GM19372 (cell line): ENCODE measurements at regions not wholly inside any gene's neighbourhood (a gene's known extent, or its start where the extent isn't known, plus 50 kb on each side); places are given as distances from the start of the nearest gene placed in this dataset.
"Not testable (repeated sequence)": the region's sequence is repeated elsewhere in the genome, so short reads cannot be mapped to it uniquely, and the experiment has no call there.

Experiments
- ATAC-seq: cut with Tn5 transposase; IDR thresholded peaks from one replicate; pipeline ENCODE4 v1.9.1; 2021; ENCODE audit warnings: mild to moderate bottlenecking, low read depth, moderate library complexity; ENCODE audit not compliant: unreplicated experiment

DNA sequence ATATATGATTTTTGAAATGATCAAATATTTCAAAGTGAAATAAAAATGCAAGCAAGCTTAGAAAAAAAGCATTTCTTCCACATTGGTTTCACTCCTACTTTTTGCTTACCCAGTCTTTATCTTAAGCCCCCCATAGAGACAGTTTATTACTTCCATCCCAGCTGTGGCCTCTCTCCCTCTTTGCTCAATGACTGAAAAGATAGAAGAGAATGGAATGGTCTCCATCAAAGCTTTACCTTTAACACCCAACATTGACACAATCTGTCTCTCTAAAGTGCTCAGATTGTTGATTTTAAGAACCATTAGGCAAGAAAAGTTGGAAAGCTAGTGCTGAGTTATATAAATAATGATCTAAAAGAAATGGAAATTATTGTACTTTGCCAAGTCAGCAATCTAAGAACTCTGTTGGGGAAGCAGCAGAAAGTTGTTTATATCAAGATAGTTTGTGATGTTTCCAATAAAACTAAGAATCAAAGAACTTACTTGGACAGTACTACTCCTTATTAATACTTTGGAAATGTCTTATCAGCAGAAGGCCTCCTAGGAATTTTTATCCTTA lies 277.5 kb upstream of the NREP start:
- no peak for ATAC-seq

DNA sequence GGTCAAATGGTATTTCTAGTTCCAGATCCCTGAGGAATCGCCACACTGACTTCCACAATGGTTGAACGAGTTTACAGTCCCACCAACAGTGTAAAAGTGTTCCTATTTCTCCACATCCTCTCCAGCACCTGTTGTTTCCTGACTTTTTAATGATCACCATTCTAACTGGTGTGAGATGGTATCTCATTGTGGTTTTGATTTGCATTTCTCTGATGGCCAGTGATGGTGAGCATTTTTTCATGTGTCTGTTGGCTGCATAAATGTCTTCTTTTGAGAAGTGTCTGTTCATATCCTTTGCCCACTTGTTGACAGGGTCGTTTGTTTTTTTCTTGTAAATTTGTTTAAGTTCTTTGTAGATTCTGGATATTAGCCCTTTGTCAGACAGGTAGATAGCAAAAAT lies 269.9 kb upstream of the NREP start:
- not testable (repeated sequence) for ATAC-seq

DNA sequence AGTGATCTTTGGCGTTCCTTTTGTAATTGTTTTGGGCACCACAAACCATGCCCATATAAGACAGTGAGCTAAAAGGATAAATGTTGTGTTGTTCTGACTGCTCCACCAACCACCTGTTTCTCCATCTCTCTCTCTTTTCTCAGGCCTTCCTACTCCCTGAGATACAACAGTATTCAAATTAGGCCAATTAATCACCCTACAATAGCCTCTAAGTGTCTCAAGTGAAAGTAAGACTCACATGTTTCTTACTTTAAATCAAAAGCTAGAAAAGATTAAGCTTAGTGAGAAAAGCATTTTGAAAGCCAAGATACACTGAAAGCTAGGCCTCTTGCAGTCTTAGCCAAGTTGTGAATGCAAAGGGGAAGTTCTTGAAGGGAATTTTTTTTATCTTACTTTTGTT lies 268.8 kb upstream of the NREP start:
- ATAC-seq, result no peak

DNA sequence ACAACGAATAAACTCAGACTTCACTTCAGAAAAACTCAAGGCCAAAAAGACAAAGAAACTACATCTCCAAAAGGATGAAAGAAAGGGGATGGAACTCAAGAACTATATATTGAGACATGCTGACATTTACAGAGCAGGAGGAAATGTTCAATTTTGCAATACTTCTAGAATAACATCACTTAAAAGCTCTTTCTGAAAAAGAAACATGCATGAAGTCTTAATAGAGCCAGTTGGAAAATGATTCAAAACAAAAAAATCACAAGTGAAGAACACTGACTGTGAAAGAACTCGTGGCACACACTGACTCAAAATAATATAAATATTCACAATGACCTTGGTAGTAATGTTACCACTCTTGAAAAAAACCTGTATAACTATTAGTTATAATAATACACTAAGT lies 267.8 kb upstream of the NREP start:
- ATAC-seq, result no peak

DNA sequence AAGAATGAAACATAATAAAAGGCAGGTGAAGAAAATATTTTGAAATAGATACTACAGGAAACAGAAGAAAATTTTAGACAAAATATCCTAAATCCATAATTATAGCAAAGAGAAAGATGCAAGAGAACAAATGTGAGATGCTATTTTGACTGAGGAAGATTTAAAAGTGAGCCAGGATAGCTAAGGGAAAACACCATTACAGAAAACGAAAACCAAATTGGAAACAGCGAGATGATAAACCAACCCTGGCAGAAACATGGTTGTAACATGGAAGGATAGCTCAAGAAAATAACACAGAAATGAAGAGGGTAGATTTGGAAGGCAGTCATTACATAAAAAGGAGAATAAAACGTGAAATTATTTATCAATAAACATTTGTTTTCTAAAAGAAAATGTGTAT lies 267.2 kb upstream of the NREP start:
- no peak for ATAC-seq

DNA sequence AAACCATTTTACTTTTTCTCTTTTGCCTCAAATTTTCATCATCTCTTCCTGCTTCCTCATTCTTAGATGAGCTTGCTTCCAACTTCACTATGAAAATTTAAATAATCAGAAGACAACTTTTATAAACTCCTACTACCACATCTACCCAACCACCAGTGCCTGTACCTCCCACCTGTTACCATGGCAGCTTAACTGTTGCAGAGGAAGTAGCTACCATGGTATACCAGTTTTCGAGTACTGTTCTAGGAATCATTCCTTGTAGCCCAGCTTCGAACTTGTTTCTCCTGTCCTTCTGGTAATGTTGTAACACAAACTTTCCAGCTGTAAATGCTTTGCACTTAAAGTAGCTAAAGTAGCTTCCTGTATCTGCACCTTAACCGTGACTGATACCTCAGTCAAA lies 266.8 kb upstream of the NREP start:
- no peak for ATAC-seq

DNA sequence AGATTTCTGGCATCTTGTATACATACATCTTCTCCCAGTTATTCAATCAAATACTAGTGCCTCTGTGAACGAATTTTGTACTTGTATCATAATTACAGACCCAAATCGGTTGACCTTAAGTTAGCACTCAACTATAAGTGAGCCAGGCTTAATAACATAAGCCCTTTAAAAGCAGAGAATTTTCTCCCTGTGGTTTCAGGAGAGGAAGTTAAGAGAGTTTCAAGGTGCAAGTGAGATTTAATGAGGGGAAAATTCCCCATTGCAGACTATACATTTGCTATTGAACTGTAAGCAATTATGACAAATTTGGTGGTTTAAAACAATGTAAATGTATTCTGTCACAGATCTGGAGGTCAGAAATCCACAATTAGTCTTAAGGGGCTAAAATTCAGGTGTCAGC lies 261.9 kb upstream of the NREP start:
- ATAC-seq, result no peak

DNA sequence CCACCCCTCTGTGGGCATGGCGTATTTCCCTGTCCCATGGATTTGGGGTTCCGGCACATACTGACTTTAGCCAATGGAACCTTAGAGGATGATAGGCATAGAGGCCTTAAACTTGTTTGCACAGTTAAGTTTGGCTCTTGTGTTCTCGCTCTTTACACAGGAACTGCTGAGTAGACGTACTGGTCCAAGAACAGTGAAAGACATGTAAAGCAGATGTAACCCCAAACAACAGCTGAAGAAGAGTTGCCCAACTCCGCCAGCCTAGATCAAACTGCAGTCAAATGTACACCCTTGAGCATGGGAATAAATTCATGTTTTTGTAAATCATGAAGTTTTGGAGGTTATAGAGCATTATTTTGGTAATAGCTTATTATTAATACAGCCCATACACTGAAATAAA lies 260.0 kb upstream of the NREP start:
- no peak for ATAC-seq

DNA sequence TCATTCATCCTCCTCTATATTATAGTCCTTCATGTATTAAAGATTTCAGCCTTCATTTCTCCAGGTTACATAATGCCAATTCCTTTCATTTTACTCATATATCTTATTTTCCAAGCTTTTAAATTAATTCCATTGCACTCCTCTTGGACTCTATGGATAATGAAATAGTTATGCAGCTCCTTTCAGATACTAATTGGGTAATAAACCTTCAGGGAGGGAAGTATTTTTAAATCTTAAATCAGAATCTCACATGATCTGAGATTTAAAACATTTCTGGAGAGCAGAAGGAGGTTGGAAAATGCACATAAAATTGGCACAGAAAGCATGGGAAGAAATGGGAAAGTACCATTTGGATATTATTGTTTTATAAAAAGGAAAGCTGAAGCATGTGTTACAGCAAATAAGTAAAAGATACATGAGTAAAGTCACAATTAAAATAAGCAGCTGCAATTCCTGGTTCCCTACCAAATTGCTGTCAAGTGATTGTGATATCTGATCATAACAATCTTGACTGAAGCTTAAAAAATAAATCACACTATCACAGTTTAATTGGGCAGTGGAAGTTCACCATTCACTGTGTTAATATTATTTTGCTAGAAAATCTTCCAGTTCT lies 257.9 kb upstream of the NREP start:
- ATAC-seq, result no peak

DNA sequence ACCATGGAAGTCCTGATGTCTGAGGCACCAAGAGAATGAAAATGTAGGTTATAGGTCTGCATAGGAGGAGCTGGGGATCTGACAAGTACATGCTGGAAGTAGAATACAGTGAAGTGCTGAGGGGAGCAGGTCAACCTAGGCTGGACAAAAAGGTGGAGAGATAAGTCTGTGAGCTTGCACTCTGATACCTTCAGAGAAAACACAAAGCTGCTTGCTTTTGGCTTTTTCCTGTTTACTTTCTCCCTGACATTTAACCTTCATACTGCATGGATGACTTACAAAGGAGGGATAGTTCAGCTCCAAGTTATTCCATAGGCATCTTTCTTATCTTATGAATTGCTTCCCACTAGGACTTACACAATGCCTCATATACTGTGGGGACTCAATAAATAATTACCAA lies 256.7 kb upstream of the NREP start:
- ATAC-seq, result no peak

DNA sequence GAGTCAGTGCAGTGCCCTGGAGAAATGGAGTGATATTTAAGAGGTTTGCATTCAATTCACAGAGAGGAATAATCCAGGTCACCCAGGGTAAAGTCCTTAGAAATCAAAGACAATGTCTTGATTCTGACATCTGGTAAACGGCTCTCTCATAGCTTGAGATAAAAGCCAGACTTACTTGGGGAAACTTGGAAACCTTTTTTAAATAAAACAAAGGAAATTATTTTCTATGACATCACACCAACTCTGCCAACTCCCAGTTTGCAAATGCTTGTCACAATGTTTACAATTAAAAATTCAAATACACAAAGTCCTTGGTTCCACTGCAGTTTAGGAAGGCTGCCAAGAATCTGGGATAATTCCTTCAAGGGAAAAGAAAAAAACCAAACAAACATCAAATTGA lies 255.1 kb upstream of the NREP start:
- ATAC-seq, result no peak

DNA sequence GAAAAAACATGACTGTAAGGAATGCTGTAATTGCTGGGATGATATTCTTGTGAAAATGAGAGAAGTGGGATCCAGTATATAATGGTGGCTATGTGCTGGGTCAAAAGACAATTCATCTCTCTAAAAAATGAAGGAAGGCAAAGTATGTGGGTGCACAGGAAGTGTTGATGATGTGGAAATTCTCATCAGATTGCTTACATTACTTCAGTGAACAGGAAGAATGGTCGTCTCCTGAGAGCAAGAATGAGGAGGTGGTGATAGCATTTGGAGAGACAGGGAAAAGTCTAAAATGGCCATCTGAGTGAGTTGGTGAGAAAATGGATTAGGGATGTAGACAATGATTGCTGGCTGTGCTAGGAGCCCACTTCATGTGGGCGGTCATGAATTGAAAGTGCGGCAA lies 253.5 kb upstream of the NREP start:
- no peak for ATAC-seq

DNA sequence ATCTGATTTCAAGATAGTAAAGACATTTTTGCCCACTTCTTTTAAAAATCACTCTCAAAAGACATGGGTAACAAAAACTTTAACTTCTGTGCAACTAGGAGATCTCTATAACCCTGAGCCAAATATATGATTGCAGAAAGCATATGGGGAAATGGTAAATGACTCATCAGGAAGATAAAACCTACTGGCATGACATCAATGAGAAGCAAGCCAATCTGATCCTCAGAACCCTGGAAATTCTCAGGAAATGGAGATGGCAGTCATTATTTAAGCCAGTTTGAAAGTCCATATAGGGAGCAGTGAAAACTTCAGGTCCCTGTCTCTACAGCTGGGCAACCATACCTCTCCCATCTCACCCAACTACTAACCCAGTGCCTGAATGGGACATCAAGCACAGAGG lies 249.7 kb upstream of the NREP start:
- ATAC-seq, result no peak

DNA sequence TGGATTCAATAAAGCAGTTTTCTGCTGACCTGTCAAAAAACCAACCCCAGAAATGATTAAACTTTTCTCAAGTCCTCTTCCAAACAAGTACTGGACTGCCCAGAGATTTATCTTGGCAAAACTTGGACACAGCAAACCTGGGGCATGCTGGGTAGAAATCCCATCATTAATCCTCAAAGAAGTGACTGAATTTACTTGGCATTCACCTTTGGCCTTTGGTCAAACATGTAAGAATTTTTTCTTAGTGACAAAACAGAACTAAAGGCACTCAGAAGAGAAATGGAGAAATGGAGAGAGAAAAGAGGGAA lies 248.6 kb upstream of the NREP start:
- ATAC-seq, result no peak

DNA sequence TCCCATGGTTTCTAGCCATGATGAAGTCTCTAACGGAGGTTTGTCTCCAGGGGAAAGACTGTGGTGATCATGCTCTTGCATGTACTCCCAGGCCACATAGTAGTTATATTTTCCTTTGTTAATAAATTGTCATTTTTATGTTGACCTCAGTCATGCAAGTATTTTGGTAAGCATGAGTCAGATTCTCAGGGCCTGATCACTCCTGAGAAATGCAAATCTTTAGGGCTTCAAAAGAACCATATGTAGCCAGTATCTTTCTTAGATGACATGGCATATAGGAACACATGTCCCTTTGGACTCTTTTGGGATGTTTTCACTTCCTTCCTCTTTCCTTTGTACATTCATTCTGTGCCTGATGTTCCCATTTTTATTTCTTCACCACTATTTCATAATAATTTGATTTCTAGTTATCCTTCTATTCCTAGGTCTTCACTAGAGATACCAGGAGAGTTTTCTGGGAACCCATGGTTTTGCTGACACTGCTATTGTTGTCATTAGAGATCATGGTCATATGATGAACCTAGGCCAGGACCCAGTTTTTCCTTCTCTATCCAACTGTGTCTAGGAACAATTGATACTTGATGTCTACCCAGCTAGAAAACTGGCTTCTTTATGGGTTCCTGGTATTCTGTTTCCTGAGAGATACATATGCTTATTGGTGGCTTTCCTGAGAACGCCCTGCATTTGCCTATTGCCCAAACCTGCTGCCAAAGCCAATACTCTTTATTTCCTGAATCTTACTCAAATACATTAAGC lies 248.1 kb upstream of the NREP start:
- peak; percentile 74 for ATAC-seq

DNA sequence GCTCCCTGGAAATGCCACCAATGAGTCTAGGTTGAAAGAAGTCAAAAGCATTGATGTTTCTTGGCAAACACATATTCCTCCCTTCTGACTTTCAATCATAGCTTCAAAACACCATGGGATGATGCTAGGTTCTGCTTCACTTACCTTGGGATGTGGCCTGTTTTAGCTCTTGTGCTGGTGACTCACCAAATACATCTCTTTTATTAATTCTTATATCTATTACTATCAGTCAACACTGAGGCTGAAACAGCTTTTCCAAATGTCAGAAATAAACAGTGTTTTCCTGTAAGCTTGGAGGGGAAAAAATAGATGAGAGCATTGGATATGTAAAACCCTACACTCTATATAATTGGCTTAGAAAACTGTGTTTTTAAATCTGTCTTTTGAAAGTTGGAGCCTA lies 245.4 kb upstream of the NREP start:
- no peak for ATAC-seq

DNA sequence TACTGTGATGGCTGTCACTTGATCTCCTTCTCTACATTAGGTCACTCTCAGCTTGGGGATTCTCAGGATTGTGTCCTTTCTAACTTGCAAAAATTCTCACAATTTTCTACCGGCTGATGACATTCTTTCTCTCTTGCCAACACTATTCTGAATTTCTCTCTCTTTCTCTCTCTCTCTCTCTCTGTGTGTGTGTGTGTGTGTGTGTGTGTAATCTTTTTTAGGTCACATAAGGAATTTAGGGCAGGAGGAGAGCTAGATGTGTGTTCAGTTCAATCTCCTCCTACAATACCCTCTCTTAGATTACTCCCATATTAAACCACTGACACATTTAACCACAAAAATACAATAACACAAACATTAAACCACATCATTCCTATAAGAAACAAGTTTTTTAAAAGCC lies 242.3 kb upstream of the NREP start:
- ATAC-seq, result no peak

DNA sequence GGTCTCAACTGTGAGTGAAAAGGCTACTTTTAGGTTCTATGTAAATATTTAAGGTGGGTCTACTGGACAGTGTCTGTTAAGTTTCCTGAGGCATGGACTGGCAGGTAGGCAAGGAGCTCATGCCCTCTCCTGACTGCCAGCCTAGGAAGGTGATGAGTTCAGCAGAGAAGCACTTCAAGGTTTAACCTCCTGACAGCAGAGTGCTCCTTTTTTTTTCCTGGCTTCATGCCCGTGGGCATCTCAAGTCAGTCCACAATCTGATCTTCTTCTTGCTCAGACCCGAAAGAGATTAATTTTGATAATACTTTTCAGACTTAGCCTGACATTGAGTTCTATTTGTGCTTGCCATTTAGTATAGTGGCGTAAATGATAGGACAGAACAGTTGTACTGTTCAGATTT lies 241.9 kb upstream of the NREP start:
- no peak for ATAC-seq

DNA sequence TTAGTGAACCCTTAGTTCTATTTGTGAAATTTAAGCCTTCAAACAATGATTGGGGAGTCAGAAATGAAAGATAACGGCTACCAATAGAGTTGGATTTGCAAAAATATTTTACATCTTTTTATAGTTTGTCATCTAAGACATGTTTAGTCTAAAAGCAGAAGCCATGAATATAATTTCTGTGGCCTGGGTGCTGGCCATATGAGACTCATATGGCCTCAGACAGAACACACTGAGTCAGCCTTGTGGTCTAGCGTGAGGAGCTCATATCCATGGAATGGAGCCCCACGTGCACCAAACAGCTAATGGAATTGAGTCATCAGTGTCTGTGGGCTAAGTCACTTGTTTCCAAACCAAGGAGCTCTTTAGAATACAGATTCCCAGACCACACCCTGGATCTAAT lies 240.7 kb upstream of the NREP start:
- no peak for ATAC-seq

DNA sequence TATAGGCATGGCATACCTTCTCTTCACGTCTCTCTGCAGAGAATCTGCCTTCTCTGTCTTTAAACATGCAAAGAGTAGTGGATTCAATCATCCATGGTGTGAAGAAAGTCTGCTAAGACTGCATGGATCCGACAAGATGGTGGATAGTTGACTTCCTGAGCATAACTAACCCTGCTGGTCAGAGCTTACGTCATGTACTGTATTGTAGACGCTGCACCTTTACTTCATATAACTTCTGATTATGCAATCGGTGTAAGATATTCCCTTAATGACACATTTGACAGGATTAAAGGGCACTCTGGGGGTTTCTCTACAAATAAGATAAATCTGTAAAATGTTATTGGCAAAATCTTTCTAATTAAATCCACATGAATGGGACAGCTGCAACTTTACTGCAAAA lies 240.3 kb upstream of the NREP start:
- no peak for ATAC-seq

DNA sequence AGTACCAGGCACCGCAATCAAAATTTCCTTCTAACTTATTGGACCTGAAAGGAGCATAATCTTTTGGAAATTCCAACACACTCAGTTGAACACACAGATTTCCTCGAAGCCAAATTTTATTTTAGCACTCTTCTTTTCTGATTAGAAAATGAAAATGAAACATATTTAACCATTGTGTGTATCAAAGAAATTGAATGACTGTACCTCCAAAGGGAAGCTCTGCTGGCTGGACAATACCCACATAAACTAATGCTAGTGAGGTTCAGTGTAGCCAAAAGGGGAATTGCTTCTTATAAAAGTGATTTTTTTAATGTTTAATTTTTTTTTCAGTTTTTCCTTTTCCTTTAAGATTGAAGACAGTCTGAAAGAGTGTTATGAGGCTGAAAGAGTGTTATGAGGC lies 239.6 kb upstream of the NREP start:
- ATAC-seq, result no peak

DNA sequence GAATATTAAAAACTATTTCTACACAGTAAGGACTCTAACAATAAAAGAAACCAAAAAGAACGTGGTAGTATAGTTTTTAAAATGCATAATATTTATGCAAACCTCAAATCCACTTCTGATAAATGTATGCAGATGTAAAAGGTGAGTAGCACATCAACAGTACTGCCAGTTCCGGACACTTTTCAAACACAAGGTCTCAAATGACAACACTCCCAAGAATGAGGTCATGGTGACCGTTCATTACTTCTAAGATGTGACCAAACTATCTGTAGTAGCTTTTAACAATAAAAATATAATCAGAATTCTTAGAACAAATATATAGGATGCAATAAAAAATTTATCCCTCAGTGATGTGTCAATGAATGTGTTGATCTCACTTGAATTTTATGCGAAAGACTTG lies 238.7 kb upstream of the NREP start:
- ATAC-seq, result no peak

DNA sequence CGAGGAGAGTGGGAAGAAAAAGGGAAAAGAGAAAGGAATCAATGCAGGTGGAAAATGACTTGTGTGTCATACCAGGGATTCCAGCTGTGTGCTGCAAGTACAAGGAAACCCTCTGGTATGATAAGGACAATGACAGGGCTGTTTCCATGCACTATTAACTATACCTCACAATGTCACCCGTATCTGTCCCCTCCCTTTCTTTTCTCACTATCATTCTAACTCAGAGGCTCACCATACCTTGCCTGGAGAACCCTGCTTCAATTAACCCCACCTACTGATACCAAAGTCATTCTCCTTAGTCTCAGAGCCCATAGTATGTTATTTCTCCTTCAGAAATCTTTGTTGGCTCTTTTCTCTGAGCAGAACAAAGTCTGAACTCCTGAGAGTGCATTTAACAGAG lies 236.2 kb upstream of the NREP start:
- ATAC-seq, result no peak
